ENCODE measurements at regions not wholly inside any gene's neighbourhood (a gene's known extent, or its start where the extent isn't known, plus 50 kb on each side); places are given as distances from the start of the nearest gene placed in this dataset.

DNA sequence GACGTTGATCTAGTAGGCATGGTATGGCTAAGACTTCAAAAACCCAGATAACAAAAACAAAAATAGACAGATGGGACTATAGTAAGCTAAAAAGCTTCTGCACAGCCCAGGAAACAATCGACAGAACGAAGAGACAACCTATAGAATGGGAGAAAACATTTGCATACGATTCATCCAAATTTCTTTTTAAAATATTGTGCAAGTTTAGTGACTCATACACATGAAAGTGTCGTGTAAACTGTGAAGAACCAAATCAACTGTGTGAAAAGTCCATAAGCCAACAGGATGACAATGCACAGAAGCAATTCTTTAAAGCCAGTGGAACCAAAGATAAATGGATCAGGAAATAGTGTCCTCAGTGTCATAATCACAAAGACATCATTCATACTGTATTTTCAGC lies 671.1 kb downstream of the RNF144A start:
- Mint-ChIP-seq H3K27me3 (peaks cover 2% of the 10 kb centered on the region), H3K9me3 (no peaks in the 10 kb centered on the region), H3K27ac (no peak overlapping the region), H3K36me3 (ENCODE audit: low read depth) (no peaks in the 10 kb centered on the region), H3K4me1 (no peaks in the 10 kb centered on the region), H3K4me3 (no peak overlapping the region)
- no peak for DNase-seq
- CTCF ChIA-PET: no interaction called here
- intact Hi-C loops (cut with micrococcal nuclease): no loop called here
- no peak for ATAC-seq (ENCODE audit: low read depth)
- TF ChIP-seq, protein P1, sequence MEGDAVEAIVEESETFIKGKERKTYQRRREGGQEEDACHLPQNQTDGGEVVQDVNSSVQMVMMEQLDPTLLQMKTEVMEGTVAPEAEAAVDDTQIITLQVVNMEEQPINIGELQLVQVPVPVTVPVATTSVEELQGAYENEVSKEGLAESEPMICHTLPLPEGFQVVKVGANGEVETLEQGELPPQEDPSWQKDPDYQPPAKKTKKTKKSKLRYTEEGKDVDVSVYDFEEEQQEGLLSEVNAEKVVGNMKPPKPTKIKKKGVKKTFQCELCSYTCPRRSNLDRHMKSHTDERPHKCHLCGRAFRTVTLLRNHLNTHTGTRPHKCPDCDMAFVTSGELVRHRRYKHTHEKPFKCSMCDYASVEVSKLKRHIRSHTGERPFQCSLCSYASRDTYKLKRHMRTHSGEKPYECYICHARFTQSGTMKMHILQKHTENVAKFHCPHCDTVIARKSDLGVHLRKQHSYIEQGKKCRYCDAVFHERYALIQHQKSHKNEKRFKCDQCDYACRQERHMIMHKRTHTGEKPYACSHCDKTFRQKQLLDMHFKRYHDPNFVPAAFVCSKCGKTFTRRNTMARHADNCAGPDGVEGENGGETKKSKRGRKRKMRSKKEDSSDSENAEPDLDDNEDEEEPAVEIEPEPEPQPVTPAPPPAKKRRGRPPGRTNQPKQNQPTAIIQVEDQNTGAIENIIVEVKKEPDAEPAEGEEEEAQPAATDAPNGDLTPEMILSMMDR (IDR thresholded peaks at IDR 0.05): no peak
- POLR2A ChIA-PET: no interaction called here

DNA sequence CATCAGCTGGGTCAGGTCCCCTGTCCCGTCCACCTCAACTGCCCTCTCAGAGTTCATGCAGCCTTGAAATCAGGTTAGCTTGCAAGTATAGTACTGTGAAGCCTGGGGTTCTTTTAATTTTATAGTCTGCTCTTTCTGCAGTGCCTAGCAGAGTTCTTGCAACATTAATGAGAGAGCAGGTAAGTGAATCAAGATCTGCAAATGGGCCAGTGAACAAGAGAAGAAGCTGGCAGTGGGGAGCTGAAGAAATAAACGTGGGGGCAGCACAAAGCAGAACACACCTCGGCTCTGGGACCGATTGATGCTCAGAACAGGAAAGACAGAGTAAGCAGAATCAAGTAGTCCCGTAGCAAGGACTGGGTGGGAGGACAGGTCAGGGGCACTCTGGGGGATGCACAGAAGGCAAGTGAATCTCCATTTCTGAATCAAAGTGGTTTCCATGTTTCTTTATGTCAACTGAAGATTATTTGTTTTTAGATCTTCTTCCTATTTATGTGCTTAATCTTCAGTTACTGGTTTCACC lies 675.5 kb downstream of the RNF144A start:
- H3K9me3 Mint-ChIP-seq: no peaks in the 10 kb centered on the region

DNA sequence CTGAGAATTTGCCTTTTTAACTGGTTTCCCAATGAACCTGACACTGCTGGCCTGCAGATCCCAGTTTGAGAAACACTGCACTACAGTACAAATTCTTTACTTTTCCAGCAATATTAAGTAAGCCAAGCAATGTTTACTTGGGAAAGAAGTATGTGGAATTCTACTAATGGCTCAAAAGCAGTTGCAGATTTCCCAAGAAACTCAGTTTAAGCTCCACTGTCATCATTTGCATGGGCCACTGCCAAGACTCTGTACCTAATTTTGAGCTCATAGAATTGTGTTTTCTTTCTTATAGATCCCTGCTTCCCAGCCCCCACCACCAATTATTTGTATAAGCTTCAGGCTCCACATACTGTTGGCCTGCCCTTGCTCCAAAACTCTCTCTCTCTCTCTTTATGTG lies 676.1 kb downstream of the RNF144A start:
- Mint-ChIP-seq H3K27ac (no peak overlapping the region), H3K36me3 (ENCODE audit: low read depth) (no peaks in the 10 kb centered on the region), H3K4me3 (no peak overlapping the region), H3K4me1 (no peaks in the 10 kb centered on the region), H3K9me3 (no peaks in the 10 kb centered on the region), H3K27me3 (peaks cover 2% of the 10 kb centered on the region)
- TF ChIP-seq, protein P1 (IDR thresholded peaks at IDR 0.05): no peak
- ATAC-seq (ENCODE audit: low read depth) (no peak), DNase-seq (no peak)
- POLR2A ChIA-PET: no interaction called here
- intact Hi-C loops (cut with micrococcal nuclease): no loop called here
- CTCF ChIA-PET: no interaction called here

More for the DNA sequence above, 675.5 kb downstream of the RNF144A start:
- DNase-seq: no peak
- ChIA-PET POLR2A (no interaction called here), CTCF (no interaction called here)
- TF ChIP-seq, protein P1 (IDR thresholded peaks at IDR 0.05): no peak
- Mint-ChIP-seq H3K27me3 (peaks cover 2% of the 10 kb centered on the region), H3K4me3 (no peak overlapping the region), H3K36me3 (ENCODE audit: low read depth) (no peaks in the 10 kb centered on the region), H3K4me1 (no peaks in the 10 kb centered on the region), H3K27ac (no peak overlapping the region)
- intact Hi-C loops (cut with micrococcal nuclease): no loop called here
- no peak for ATAC-seq (ENCODE audit: low read depth)

DNA sequence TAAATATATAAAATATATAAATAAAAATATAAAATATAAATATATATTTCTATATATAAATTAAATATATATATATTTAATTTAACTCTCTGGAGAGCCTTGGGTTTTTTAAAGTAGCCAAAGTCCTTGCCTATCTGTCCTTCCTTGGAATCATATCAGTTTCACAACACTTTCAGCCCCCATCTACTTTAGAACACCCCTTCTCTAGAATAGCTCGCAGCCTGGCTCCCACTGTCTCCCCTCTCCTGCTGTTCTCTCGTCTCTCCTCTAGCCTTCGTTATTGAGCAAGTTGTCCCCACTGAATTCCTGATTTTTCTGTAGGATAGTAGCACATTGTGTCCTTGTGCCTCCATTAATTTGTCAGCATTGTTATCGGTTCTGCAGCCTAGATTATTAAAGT lies 677.0 kb downstream of the RNF144A start:
- DNase-seq: no peak
- intact Hi-C loops (cut with micrococcal nuclease): no loop called here
- Mint-ChIP-seq H3K9me3 (no peaks in the 10 kb centered on the region), H3K36me3 (ENCODE audit: low read depth) (no peaks in the 10 kb centered on the region), H3K4me3 (no peak overlapping the region), H3K27me3 (peaks cover 2% of the 10 kb centered on the region), H3K27ac (no peak overlapping the region), H3K4me1 (no peaks in the 10 kb centered on the region)
- no peak for ATAC-seq (ENCODE audit: low read depth)
- ChIA-PET POLR2A (no interaction called here), CTCF (no interaction called here)
- TF ChIP-seq, protein P1 (IDR thresholded peaks at IDR 0.05): no peak

DNA sequence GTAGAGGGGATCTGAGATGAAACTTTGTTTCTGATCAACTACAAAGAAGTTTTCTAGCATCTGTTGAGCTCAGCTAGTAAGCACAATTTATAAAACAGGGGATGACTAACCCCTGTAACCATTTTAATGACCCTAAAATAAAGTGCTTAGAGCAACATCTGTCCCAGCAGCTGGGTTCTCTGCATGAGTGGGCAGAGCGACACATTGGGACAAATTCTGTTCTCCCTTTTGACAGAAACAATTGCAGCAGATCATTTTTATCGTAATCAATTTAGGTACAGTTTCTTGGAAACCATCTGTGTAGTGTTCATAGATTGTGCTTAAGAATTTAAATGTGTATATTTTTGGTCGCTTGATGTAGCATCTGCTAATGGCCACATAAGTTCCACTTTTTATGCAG lies 678.0 kb downstream of the RNF144A start:
- H3K27ac Mint-ChIP-seq: no peak overlapping the region
- H3K27me3 Mint-ChIP-seq: peaks cover 2% of the 10 kb centered on the region
- no peaks in the 10 kb centered on the region for H3K4me1 Mint-ChIP-seq
- POLR2A ChIA-PET: no interaction called here
- TF ChIP-seq, protein P1 (IDR thresholded peaks at IDR 0.05): no peak
- H3K9me3 Mint-ChIP-seq: no peaks in the 10 kb centered on the region
- ATAC-seq (ENCODE audit: low read depth): no peak
- DNase-seq: no peak
- intact Hi-C loops (cut with micrococcal nuclease): no loop called here
- CTCF ChIA-PET: no interaction called here
- H3K4me3 Mint-ChIP-seq: no peak overlapping the region
- no peaks in the 10 kb centered on the region for H3K36me3 Mint-ChIP-seq (ENCODE audit: low read depth)

All from activated B cell treated with CpG ODN at 0.5 μM for 24 hours (primary cell).